ENCODE measurements at regions not wholly inside any gene's neighbourhood (a gene's known extent, or its start where the extent isn't known, plus 50 kb on each side); places are given as distances from the start of the nearest gene placed in this dataset.

GRCh38 chr6:148090326-148090725, 252.3 kb upstream of the SASH1 start:
- DNase-seq (ENCODE audit: low read depth in 3 of 3) = no peak

GRCh38 chr6:148091394-148091793, 251.2 kb upstream of the SASH1 start:
- no peak for DNase-seq (ENCODE audit: low read depth in 3 of 3)

- DNase-seq (ENCODE audit: low read depth in 3 of 3) = no peak
These were observed 239.2 kb upstream of the SASH1 start for GRCh38 chr6:148103436-148103835.

GRCh38 chr6:148104131-148104530, 238.5 kb upstream of the SASH1 start:
- no peak for DNase-seq (ENCODE audit: low read depth in 3 of 3)

GRCh38 chr6:148105695-148106094, 236.9 kb upstream of the SASH1 start:
- no peak for DNase-seq (ENCODE audit: low read depth in 3 of 3)

GRCh38 chr6:148107911-148108310, 234.7 kb upstream of the SASH1 start:
- DNase-seq (ENCODE audit: low read depth in 3 of 3) = no peak

- no peak for DNase-seq (ENCODE audit: low read depth in 3 of 3)
These were observed 232.9 kb upstream of the SASH1 start for GRCh38 chr6:148109732-148110131.

- no peak for DNase-seq (ENCODE audit: low read depth in 3 of 3)
These were observed 231.7 kb upstream of the SASH1 start for GRCh38 chr6:148110925-148111324.

GRCh38 chr6:148112851-148113319, 229.8 kb upstream of the SASH1 start:
- no peak for DNase-seq (ENCODE audit: low read depth in 3 of 3)

GRCh38 chr6:148116001-148116400, 226.6 kb upstream of the SASH1 start:
- no peak for DNase-seq (ENCODE audit: low read depth in 3 of 3)

- DNase-seq (ENCODE audit: low read depth in 3 of 3) = no peak
These were observed 224.4 kb upstream of the SASH1 start for GRCh38 chr6:148118244-148118643.

GRCh38 chr6:148128014-148128730, 214.5 kb upstream of the SASH1 start:
- DNase-seq (ENCODE audit: low read depth in 3 of 3) = no peak

GRCh38 chr6:148134592-148134991, 208.0 kb upstream of the SASH1 start:
- no peak for DNase-seq (ENCODE audit: low read depth in 3 of 3)

GRCh38 chr6:148136586-148136985, 206.1 kb upstream of the SASH1 start:
- no peak for DNase-seq (ENCODE audit: low read depth in 3 of 3)

GRCh38 chr6:148137652-148138051, 205.0 kb upstream of the SASH1 start:
- DNase-seq (ENCODE audit: low read depth in 3 of 3) = no peak

- DNase-seq (ENCODE audit: low read depth in 3 of 3) = no peak
These were observed 204.1 kb upstream of the SASH1 start for GRCh38 chr6:148138573-148138972.

GRCh38 chr6:148140772-148141557, 201.7 kb upstream of the SASH1 start:
- no peak for DNase-seq (ENCODE audit: low read depth in 3 of 3)

GRCh38 chr6:148142821-148143220, 199.8 kb upstream of the SASH1 start:
- no peak for DNase-seq (ENCODE audit: low read depth in 3 of 3)

GRCh38 chr6:148143771-148144170, 198.9 kb upstream of the SASH1 start:
- DNase-seq (ENCODE audit: low read depth in 3 of 3) = no peak

- DNase-seq (ENCODE audit: low read depth in 3 of 3) = peak; percentile 18 to 32 (median 28)
These were observed 197.6 kb upstream of the SASH1 start for GRCh38 chr6:148144917-148145521.

- peak; percentile 12 to 36 (median 25) for DNase-seq (ENCODE audit: low read depth in 3 of 3)
These were observed 195.7 kb upstream of the SASH1 start for GRCh38 chr6:148146717-148147462.

- DNase-seq (ENCODE audit: low read depth in 3 of 3) = no peak
These were observed 195.2 kb upstream of the SASH1 start for GRCh38 chr6:148147463-148147830.
